H9 (cell line): ENCODE measurements at regions not wholly inside any gene's neighbourhood (a gene's known extent, or its start where the extent isn't known, plus 50 kb on each side); places are given as distances from the start of the nearest gene placed in this dataset.

Source experiments
- DNase-seq: peaks from one replicate; pipeline ENCODE4 v3.0.0-alpha.2; 2017
- H2AFZ ChIP-seq: one replicate; pipeline ENCODE4 v1.6.1; 2013; ENCODE audit warnings: mild to moderate bottlenecking, low read length, control low read depth, moderate library complexity
- H2AK5ac ChIP-seq: 2 replicates; pipeline ENCODE4 v1.6.1; 2013; ENCODE audit warnings: low read length, control low read depth, mixed read lengths; ENCODE audit not compliant: insufficient read length
- H2BK120ac ChIP-seq: one replicate; pipeline ENCODE4 v1.6.1; 2013; ENCODE audit warnings: low read depth, mild to moderate bottlenecking, low read length, control low read depth, inconsistent platforms; ENCODE audit not compliant: poor library complexity, severe bottlenecking
- H2BK12ac ChIP-seq: 2 replicates; pipeline ENCODE4 v1.6.1; 2013; ENCODE audit warnings: low read length, control low read depth, mixed read lengths, low read depth; ENCODE audit not compliant: insufficient read length
- H2BK15ac ChIP-seq: 2 replicates; pipeline ENCODE4 v1.6.1; 2013; ENCODE audit warnings: low read depth, low read length, control low read depth
- H2BK20ac ChIP-seq: one replicate; pipeline ENCODE4 v1.6.1; 2013; ENCODE audit warnings: low read depth, mild to moderate bottlenecking, low read length, control low read depth, inconsistent platforms; ENCODE audit not compliant: poor library complexity, severe bottlenecking
- H2BK5ac ChIP-seq: 2 replicates; pipeline ENCODE4 v1.6.1; 2013; ENCODE audit warnings: low read length, control low read depth, mixed read lengths; ENCODE audit not compliant: insufficient read length
- H3K14ac ChIP-seq: 2 replicates; pipeline ENCODE4 v1.6.1; 2013; ENCODE audit warnings: low read length, control low read depth; ENCODE audit not compliant: insufficient read depth
- H3K18ac ChIP-seq: 2 replicates; pipeline ENCODE4 v1.6.1; 2013; ENCODE audit warnings: low read depth, mild to moderate bottlenecking, mixed read lengths, low read length, control low read depth; ENCODE audit not compliant: insufficient read length
- H3K23ac ChIP-seq: 2 replicates; pipeline ENCODE4 v1.6.1; 2013; ENCODE audit warnings: low read length, control low read depth, mixed read lengths, low read depth; ENCODE audit not compliant: insufficient read length
- H3K23me2 ChIP-seq: 2 replicates; pipeline ENCODE4 v1.6.1; 2013; ENCODE audit warnings: low read depth, mild to moderate bottlenecking, mixed read lengths, low read length, control low read depth; ENCODE audit not compliant: insufficient read length, poor library complexity, severe bottlenecking
- H3K27ac ChIP-seq: 2 replicates; pipeline ENCODE4 v1.5.1; 2013; ENCODE audit warnings: low read length, control low read depth, mixed read lengths, low read depth; ENCODE audit not compliant: insufficient read length
- H3K27me3 ChIP-seq: 2 replicates; pipeline ENCODE4 v1.6.1; 2013; ENCODE audit warnings: low read length, control low read depth, inconsistent platforms; ENCODE audit not compliant: insufficient read depth
- H3K4ac ChIP-seq: 2 replicates; pipeline ENCODE4 v1.6.1; 2013; ENCODE audit warnings: low read depth, mild to moderate bottlenecking, control low read depth, inconsistent platforms, low read length, moderate library complexity
- H3K4me1 ChIP-seq: 2 replicates; pipeline ENCODE4 v1.6.1; 2013; ENCODE audit warnings: low read length, control low read depth, inconsistent platforms; ENCODE audit not compliant: insufficient read depth
- H3K4me2 ChIP-seq: 2 replicates; pipeline ENCODE4 v1.6.1; 2013; ENCODE audit warnings: low read length, control low read depth, mixed read lengths; ENCODE audit not compliant: insufficient read length, insufficient read depth
- H3K56ac ChIP-seq: 2 replicates; pipeline ENCODE4 v1.6.1; 2013; ENCODE audit warnings: low read depth, mild to moderate bottlenecking, mixed read lengths, low read length, control low read depth; ENCODE audit not compliant: insufficient read length
- H3K79me1 ChIP-seq: 2 replicates; pipeline ENCODE4 v1.6.1; 2013; ENCODE audit warnings: low read depth, mild to moderate bottlenecking, moderate library complexity, low read length, control low read depth, inconsistent platforms; ENCODE audit not compliant: insufficient read depth, poor library complexity, severe bottlenecking
- H3K79me2 ChIP-seq: 2 replicates; pipeline ENCODE4 v1.6.1; 2013; ENCODE audit warnings: low read length, control low read depth, inconsistent platforms; ENCODE audit not compliant: insufficient read depth
- H3K9ac ChIP-seq: 2 replicates; pipeline ENCODE4 v1.6.1; 2013; ENCODE audit warnings: low read length, control low read depth, mixed read lengths; ENCODE audit not compliant: insufficient read length; ENCODE audit errors: extremely low read depth
- H3K9me3 ChIP-seq: one replicate; pipeline ENCODE4 v1.6.1; 2013; ENCODE audit warnings: low read depth, low read length, inconsistent platforms; ENCODE audit not compliant: control insufficient read depth
- H3T11ph ChIP-seq: one replicate; pipeline ENCODE4 v1.6.1; 2013; ENCODE audit warnings: mild to moderate bottlenecking, low read length, control low read depth, inconsistent platforms
- H4K20me1 ChIP-seq: one replicate; pipeline ENCODE4 v1.6.1; 2013; ENCODE audit not compliant: control insufficient read depth, insufficient read length, insufficient read depth
- H4K5ac ChIP-seq: 2 replicates; pipeline ENCODE4 v1.6.1; 2013; ENCODE audit warnings: low read depth, mild to moderate bottlenecking, mixed read lengths, low read length, control low read depth; ENCODE audit not compliant: insufficient read length
- H4K8ac ChIP-seq: replicated peaks from 2 replicates; pipeline ENCODE4 v1.6.1; 2013; ENCODE audit warnings: low read length, control low read depth, mixed read lengths, low read depth; ENCODE audit not compliant: insufficient read length
- H4K91ac ChIP-seq: 2 replicates; pipeline ENCODE4 v1.6.1; 2013; ENCODE audit warnings: low read depth, mild to moderate bottlenecking, moderate library complexity, mixed read lengths, low read length, control low read depth; ENCODE audit not compliant: insufficient read length
- H3K27ac Mint-ChIP-seq, 3 experiments: 2 replicates in 2 of 3; 3 replicates in 1 of 3; pipeline ENCODE4 v1.8.0; 2020 to 2021; ENCODE audit warnings: mixed read lengths in 3 of 3, mild to moderate bottlenecking in 1 of 3, moderate library complexity in 1 of 3
- H3K27me3 Mint-ChIP-seq: 2 replicates; pipeline ENCODE4 v1.8.0; 2021; ENCODE audit warnings: low read depth, mild to moderate bottlenecking, moderate library complexity, mixed read lengths
- H3K36me3 Mint-ChIP-seq, 3 experiments: 2 replicates in 2 of 3; 3 replicates in 1 of 3; pipeline ENCODE4 v1.8.0; 2020 to 2021; ENCODE audit warnings: low read depth in 3 of 3, mixed read lengths in 3 of 3; ENCODE audit not compliant: insufficient read depth in 1 of 3
- H3K4me1 Mint-ChIP-seq, 2 experiments: 2 replicates each; pipeline ENCODE4 v1.8.0; 2020; ENCODE audit warnings: mixed read lengths in 2 of 2
- H3K4me3 Mint-ChIP-seq, 2 experiments: 2 replicates in 1 of 2; 3 replicates in 1 of 2; pipeline ENCODE4 v1.8.0; 2020 to 2021; ENCODE audit warnings: mild to moderate bottlenecking in 2 of 2, mixed read lengths in 2 of 2, moderate library complexity in 1 of 2
- H3K9me3 Mint-ChIP-seq, 2 experiments: 2 replicates in 1 of 2; 3 replicates in 1 of 2; pipeline ENCODE4 v1.8.0; 2020; ENCODE audit warnings: mild to moderate bottlenecking in 2 of 2, mixed read lengths in 2 of 2, moderate library complexity in 1 of 2
- whole genome bisulfite sequencing: extraction: QIAGEN DNeasy Blood & Tissue Kit; methylation state at CpG from one replicate; pipeline ENCODE4 v1.1.7; 2013; ENCODE audit warnings: missing lambda C conversion rate, low lambda C conversion rate, mixed read lengths; ENCODE audit not compliant: insufficient read length; ENCODE audit errors: extremely low coverage; 5-methylcytosine and 5-hydroxymethylcytosine counted together
- TF ChIP-seq, protein P1 (sequence below): fragments of 200-600 bp; sonication (generic); conservative IDR thresholded peaks from 3 replicates; pipeline ENCODE4 v1.8.0; 2021; ENCODE audit warnings: antibody characterized with exemption, mild to moderate bottlenecking

- peaks cover 23 to 35% of the 10 kb centered on the region in 2 experiments for H3K4me1 Mint-ChIP-seq
- no CpG with 5 or more reads among the region's 5 CpGs for WGBS
These were observed 82.1 kb upstream of the THY1 start for GRCh38 chr11:119505071-119505470.

More at GRCh38 chr11:119505071-119505470, 82.1 kb upstream of the THY1 start:
- peaks cover 8 to 16% of the 10 kb centered on the region in 2 experiments for H3K9me3 Mint-ChIP-seq
- H3K9me3 ChIP-seq = no peaks in the 10 kb centered on the region
- H4K5ac ChIP-seq = no peak overlapping the region
- H3K4me3 Mint-ChIP-seq = no peak overlapping the region
- no peak overlapping the region for H2BK15ac ChIP-seq
- no peaks in the 10 kb centered on the region for H3K79me2 ChIP-seq
- no peak for DNase-seq
- H2BK120ac ChIP-seq = no peak overlapping the region
- no peaks in the 10 kb centered on the region for H3K23me2 ChIP-seq
- no peak overlapping the region for H4K8ac ChIP-seq
- H3K4me1 ChIP-seq = peaks cover 6% of the 10 kb centered on the region; the same call in 1 of the 2 replicates
- TF ChIP-seq, protein P1, sequence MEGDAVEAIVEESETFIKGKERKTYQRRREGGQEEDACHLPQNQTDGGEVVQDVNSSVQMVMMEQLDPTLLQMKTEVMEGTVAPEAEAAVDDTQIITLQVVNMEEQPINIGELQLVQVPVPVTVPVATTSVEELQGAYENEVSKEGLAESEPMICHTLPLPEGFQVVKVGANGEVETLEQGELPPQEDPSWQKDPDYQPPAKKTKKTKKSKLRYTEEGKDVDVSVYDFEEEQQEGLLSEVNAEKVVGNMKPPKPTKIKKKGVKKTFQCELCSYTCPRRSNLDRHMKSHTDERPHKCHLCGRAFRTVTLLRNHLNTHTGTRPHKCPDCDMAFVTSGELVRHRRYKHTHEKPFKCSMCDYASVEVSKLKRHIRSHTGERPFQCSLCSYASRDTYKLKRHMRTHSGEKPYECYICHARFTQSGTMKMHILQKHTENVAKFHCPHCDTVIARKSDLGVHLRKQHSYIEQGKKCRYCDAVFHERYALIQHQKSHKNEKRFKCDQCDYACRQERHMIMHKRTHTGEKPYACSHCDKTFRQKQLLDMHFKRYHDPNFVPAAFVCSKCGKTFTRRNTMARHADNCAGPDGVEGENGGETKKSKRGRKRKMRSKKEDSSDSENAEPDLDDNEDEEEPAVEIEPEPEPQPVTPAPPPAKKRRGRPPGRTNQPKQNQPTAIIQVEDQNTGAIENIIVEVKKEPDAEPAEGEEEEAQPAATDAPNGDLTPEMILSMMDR = no peak
- H3T11ph ChIP-seq = no peak overlapping the region
- no peak overlapping the region for H4K91ac ChIP-seq
- H3K9ac ChIP-seq = no peak overlapping the region
- H3K56ac ChIP-seq = no peak overlapping the region
- no peaks in the 10 kb centered on the region for H3K79me1 ChIP-seq
- no peak overlapping the region for H3K27ac Mint-ChIP-seq
- H2BK12ac ChIP-seq = no peak overlapping the region
- H3K4me2 ChIP-seq = no peak overlapping the region
- H4K20me1 ChIP-seq = no peaks in the 10 kb centered on the region
- H3K27ac ChIP-seq = no peak overlapping the region
- no peak overlapping the region for H3K14ac ChIP-seq
- H2AK5ac ChIP-seq = no peak overlapping the region
- no peaks in the 10 kb centered on the region for H3K27me3 ChIP-seq
- H3K18ac ChIP-seq = no peak overlapping the region
- H3K4ac ChIP-seq = no peak overlapping the region
- no peak overlapping the region for H3K23ac ChIP-seq
- no peak overlapping the region for H2BK20ac ChIP-seq
- H3K36me3 Mint-ChIP-seq = peaks cover 0 to 11% (median 6%) of the 10 kb centered on the region in 3 experiments; a peak in 4 of 7 replicates
- H2AFZ ChIP-seq = no peak overlapping the region
- H2BK5ac ChIP-seq = no peak overlapping the region
- H3K27me3 Mint-ChIP-seq = peaks cover 9% of the 10 kb centered on the region
